ENCODE measurements at regions not wholly inside any gene's neighbourhood (a gene's known extent, or its start where the extent isn't known, plus 50 kb on each side); places are given as distances from the start of the nearest gene placed in this dataset.

- no peak overlapping the region for H3K4me3 ChIP-seq (ENCODE audit: low read depth, low read length)
- no peak for DNase-seq (ENCODE audit: low read depth)
- TF ChIP-seq CTCF (conservative IDR thresholded peaks at IDR 0.05; ENCODE audit: low read depth, low read length): no peak
These were observed 199.1 kb upstream of the KCND3 start for GRCh38 chr1:112188611-112189010.

- no peak overlapping the region for H3K4me3 ChIP-seq (ENCODE audit: low read depth, low read length)
- TF ChIP-seq CTCF (conservative IDR thresholded peaks at IDR 0.05; ENCODE audit: low read depth, low read length): no peak
- DNase-seq (ENCODE audit: low read depth): no peak
These were observed 199.9 kb upstream of the CTTNBP2NL start for GRCh38 chr1:112196008-112196588.

DNA sequence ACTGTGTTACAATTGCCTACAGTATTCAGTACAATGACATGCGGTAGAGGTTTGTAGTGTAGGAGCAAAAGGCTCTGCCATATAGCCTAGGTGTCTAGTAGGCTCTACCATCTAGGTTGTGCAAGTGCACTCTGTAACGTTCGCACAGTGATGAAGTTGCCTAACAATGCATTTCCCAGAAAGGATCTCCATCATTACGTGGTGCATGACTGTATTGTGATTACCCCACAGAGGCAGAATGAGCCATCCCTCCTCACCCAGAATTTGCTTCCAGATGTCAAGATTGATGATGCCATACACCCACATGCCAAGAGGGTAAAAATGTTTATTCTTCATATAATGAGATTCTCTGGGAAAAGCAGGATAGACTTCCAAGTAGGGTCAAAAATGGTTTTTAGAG, 199.3 kb upstream of the CTTNBP2NL start:
- no peak overlapping the region for H3K4me3 ChIP-seq (ENCODE audit: low read depth, low read length)
- no peak for TF ChIP-seq CTCF (conservative IDR thresholded peaks at IDR 0.05; ENCODE audit: low read depth, low read length)
- no peak for DNase-seq (ENCODE audit: low read depth)

DNA sequence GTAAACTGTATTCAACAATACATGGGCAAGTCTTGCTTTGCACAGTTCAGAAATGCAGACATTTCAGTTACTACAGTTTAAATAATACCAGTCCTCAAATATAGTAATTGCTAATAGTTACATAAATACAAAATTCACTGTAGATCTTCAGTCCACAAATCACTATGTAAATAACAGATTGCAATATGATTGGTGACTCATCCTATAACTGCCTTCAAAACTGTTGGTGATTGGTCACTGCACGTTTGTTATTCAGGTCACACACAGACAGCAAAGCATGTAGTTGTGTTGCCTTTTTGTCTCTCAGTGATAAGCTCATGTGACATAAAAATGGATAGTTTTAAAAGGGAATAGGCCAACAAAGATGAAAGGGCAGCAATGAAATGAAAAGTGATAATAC, 186.5 kb upstream of the CTTNBP2NL start:
- TF ChIP-seq CTCF (conservative IDR thresholded peaks at IDR 0.05; ENCODE audit: low read depth, low read length): no peak
- no peak for DNase-seq (ENCODE audit: low read depth)
- no peak overlapping the region for H3K4me3 ChIP-seq (ENCODE audit: low read depth, low read length)

GRCh38 chr1:112219267-112219666, 176.7 kb upstream of the CTTNBP2NL start:
- DNase-seq (ENCODE audit: low read depth): no peak
- TF ChIP-seq CTCF (conservative IDR thresholded peaks at IDR 0.05; ENCODE audit: low read depth, low read length): no peak
- H3K4me3 ChIP-seq (ENCODE audit: low read depth, low read length): no peak overlapping the region

DNA sequence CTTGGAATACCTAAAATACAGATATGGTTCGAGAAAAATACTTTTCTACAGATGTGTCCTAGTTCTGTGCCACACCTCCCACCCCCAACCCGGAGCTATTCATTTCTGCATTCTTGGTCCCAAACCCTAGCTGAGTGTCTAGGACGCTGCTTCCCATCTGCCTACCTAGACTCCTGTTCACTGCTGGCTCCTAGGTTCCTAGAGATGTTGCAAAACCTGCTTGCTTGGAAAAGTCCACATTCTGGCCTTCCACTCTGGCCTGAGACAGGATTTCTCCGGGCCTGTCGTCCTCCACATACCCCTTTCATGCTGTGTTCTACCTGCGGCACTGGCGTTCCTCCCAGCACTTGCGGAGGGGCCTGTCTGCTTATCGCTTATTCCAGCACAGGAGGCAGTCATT, 165.8 kb upstream of the CTTNBP2NL start:
- H3K4me3 ChIP-seq (ENCODE audit: low read depth, low read length): no peak overlapping the region
- no peak for TF ChIP-seq CTCF (conservative IDR thresholded peaks at IDR 0.05; ENCODE audit: low read depth, low read length)
- no peak for DNase-seq (ENCODE audit: low read depth)

DNA sequence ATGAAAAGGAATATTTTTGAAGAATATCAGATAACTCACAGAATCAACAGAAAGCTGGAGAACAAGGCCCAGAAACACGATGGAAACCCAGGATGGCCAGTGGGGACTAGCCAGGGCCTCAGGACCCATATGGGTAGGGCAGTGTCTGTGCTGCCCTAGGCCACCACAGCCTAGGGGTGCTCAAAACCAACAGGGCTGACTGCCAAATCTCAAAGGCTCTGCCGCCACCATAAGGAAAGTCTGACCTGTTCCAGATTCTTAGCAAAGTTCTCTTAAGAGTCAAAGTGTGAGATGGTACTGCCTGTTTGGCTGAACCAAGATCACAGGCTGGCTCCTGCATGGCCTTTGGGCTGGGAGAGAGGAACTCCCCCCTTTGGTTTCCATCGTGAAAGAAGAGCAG, 164.7 kb upstream of the CTTNBP2NL start:
- no peak overlapping the region for H3K4me3 ChIP-seq (ENCODE audit: low read depth, low read length)
- no peak for DNase-seq (ENCODE audit: low read depth)
- TF ChIP-seq CTCF (conservative IDR thresholded peaks at IDR 0.05; ENCODE audit: low read depth, low read length): no peak
